ENCODE measurements at regions not wholly inside any gene's neighbourhood (a gene's known extent, or its start where the extent isn't known, plus 50 kb on each side); places are given as distances from the start of the nearest gene placed in this dataset.
A peak's percentile ranks its signal among the peaks of the same experiment; 100 is the strongest.
"Not testable (repeated sequence)": the region's sequence is repeated elsewhere in the genome, so short reads cannot be mapped to it uniquely, and the experiment has no call there.

- DNase-seq: no peak
Observed at GRCh38 chr6:85125526-85125925, 324.4 kb upstream of the NT5E start.

- DNase-seq: no peak
Observed at GRCh38 chr6:85124472-85125354, 325.2 kb upstream of the NT5E start.

GRCh38 chr6:85121158-85121557, 328.7 kb upstream of the NT5E start:
- no peak for DNase-seq

- no peak for DNase-seq
Observed at GRCh38 chr6:85118652-85119235, 331.1 kb upstream of the NT5E start.

- DNase-seq: no peak
Observed at GRCh38 chr6:85118233-85118632, 331.6 kb upstream of the NT5E start.

GRCh38 chr6:85116475-85116874, 333.4 kb upstream of the NT5E start:
- DNase-seq: no peak

GRCh38 chr6:85115876-85116275, 334.0 kb upstream of the NT5E start:
- DNase-seq: no peak

- no peak for DNase-seq
Observed at GRCh38 chr6:85115376-85115775, 334.5 kb upstream of the NT5E start.

- no peak for DNase-seq
Observed at GRCh38 chr6:85114581-85114935, 335.3 kb upstream of the NT5E start.

- peak; percentile 65 for DNase-seq
Observed at GRCh38 chr6:85113934-85114580, 335.8 kb upstream of the NT5E start.

- no peak for DNase-seq
Observed at GRCh38 chr6:85112540-85112939, 337.3 kb upstream of the NT5E start.

GRCh38 chr6:85111481-85112011, 338.3 kb upstream of the NT5E start:
- DNase-seq: peak; percentile 84

GRCh38 chr6:85110943-85111342, 338.9 kb upstream of the NT5E start:
- no peak for DNase-seq

- no peak for DNase-seq
Observed at GRCh38 chr6:85107701-85108100, 342.2 kb upstream of the NT5E start.

GRCh38 chr6:85096976-85097375, 332.6 kb upstream of the TBX18 start:
- DNase-seq: no peak

- DNase-seq: no peak
Observed at GRCh38 chr6:85092226-85092625, 327.8 kb upstream of the TBX18 start.

- no peak for DNase-seq
Observed at GRCh38 chr6:85089255-85089654, 324.9 kb upstream of the TBX18 start.

GRCh38 chr6:85085875-85086274, 321.5 kb upstream of the TBX18 start:
- no peak for DNase-seq

GRCh38 chr6:85081102-85081501, 316.7 kb upstream of the TBX18 start:
- no peak for DNase-seq

- no peak for DNase-seq
Observed at GRCh38 chr6:85079761-85080160, 315.4 kb upstream of the TBX18 start.

- DNase-seq: no peak
Observed at GRCh38 chr6:85078058-85078457, 313.7 kb upstream of the TBX18 start.

GRCh38 chr6:85077098-85077497, 312.7 kb upstream of the TBX18 start:
- DNase-seq: no peak

- DNase-seq: not testable (repeated sequence)
Observed at GRCh38 chr6:85071845-85072244, 307.4 kb upstream of the TBX18 start.

- DNase-seq: no peak
Observed at GRCh38 chr6:85069577-85069976, 305.2 kb upstream of the TBX18 start.
